Stimulated activated naive B cell treated with anti-CD40 and anti-IgM and Interleukin-4, amounts not matched to agents 10 μg/mL and 1 μg/mL and 100 μg/mL, for 72 hours (primary cell): ENCODE measurements at regions not wholly inside any gene's neighbourhood (a gene's known extent, or its start where the extent isn't known, plus 50 kb on each side); places are given as distances from the start of the nearest gene placed in this dataset.

Source experiments
- ATAC-seq, 2 donors: fragments of 150-1000 bp; cut with Tn5 transposase; replicated peaks; 2 replicates each; pipeline ENCODE4 v1.10.0; 2021; ENCODE audit warnings: moderate library complexity in 1 of 2
- DNase-seq: peaks from one replicate; pipeline ENCODE4 v3.0.0; 2021
- H3K27ac Mint-ChIP-seq: one replicate; pipeline ENCODE4 v1.8.0; 2022; ENCODE audit warnings: mild to moderate bottlenecking, mixed read lengths
- H3K27me3 Mint-ChIP-seq, 2 donors: one replicate each; pipeline ENCODE4 v1.8.0; 2022; ENCODE audit warnings: mixed read lengths in 2 of 2
- H3K36me3 Mint-ChIP-seq, 2 donors: one replicate each; pipeline ENCODE4 v1.8.0; 2022; ENCODE audit warnings: mixed read lengths in 2 of 2, mild to moderate bottlenecking in 1 of 2
- H3K4me1 Mint-ChIP-seq, 2 donors: one replicate each; pipeline ENCODE4 v1.8.0; 2022; ENCODE audit warnings: mixed read lengths in 2 of 2, mild to moderate bottlenecking in 1 of 2
- H3K4me3 Mint-ChIP-seq, 2 donors: one replicate each; pipeline ENCODE4 v1.8.0; 2022; ENCODE audit warnings: mild to moderate bottlenecking in 2 of 2, mixed read lengths in 2 of 2, moderate library complexity in 1 of 2
- H3K9me3 Mint-ChIP-seq, 2 donors: one replicate each; pipeline ENCODE4 v1.8.0; 2022; ENCODE audit warnings: mixed read lengths in 2 of 2, mild to moderate bottlenecking in 1 of 2

DNA sequence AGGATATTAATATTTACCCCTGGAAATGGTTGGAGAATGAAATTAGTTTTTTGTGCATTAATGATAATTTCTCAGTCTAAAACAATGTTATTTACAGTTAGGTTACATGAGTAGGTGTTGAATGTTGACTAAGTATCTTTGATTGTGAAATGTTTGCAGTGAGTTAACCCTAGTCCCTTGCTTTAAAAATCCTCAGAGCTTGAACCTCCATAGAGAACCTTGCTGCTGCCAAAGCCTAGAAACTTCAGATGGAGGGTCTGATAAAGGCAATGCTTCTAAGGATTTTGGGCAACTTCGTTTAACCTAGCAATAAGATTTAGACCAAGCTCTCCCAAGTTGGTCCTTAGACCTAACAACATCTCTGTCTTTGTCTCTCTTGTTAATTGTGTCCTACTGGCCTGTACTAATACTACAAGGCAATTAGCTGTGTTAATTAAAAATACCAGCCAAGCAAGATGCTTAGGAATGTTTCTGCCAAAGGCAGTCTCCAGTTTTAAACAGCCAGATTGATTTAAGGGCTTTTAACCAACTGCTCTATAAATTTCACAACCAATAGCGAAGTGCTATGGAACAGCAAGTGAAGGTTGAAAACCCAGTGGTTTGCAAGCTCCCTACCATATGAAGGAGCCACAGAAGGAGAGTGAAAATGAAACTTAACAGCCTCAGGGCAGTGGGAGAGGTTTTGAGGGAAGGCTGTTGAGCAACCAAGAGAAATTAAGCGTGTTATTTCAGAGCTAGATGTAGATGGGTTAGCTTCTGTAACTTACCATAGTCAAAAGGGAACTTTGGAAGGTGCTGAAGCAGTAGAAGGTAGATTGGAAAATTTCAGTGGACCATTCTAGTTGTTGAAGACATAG is 295.9 kb upstream of the ANO5 start:
- no peak overlapping the region for H3K27ac Mint-ChIP-seq
- no peak for ATAC-seq

DNA sequence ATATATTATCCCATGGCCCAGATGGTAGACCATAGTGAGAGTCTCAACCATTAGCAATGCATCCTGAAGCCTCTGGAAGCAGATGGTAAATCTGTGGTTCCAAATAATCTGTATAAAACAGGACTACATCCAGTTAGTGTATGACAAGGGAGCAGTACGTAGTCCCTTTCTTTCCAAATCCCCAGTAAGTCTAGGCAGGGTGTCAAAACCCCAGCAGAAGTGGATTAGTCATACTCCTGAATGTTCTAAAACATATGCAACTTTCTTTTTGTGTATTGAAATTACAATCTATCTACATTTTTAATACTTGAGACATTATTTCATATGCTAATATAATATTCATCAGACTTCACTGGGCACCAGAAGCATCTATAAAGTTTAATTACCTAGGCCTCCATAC is 295.1 kb upstream of the ANO5 start:
- no peak overlapping the region for H3K4me3 Mint-ChIP-seq
- ATAC-seq (no peak), DNase-seq (no peak)
- H3K9me3 Mint-ChIP-seq, result peaks cover 0 to 4% of the 10 kb centered on the region in 2 donors
- no peaks in the 10 kb centered on the region for H3K36me3 Mint-ChIP-seq
- H3K27ac Mint-ChIP-seq, result no peak overlapping the region
- no peaks in the 10 kb centered on the region for H3K4me1 Mint-ChIP-seq
- H3K27me3 Mint-ChIP-seq, result no peaks in the 10 kb centered on the region

More for the DNA sequence above, 295.9 kb upstream of the ANO5 start:
- no peaks in the 10 kb centered on the region for H3K36me3 Mint-ChIP-seq
- H3K4me1 Mint-ChIP-seq, result no peaks in the 10 kb centered on the region
- H3K9me3 Mint-ChIP-seq, result peaks cover 0 to 4% of the 10 kb centered on the region in 2 donors
- H3K4me3 Mint-ChIP-seq, result no peak overlapping the region
- H3K27me3 Mint-ChIP-seq, result no peaks in the 10 kb centered on the region
- DNase-seq, result no peak

DNA sequence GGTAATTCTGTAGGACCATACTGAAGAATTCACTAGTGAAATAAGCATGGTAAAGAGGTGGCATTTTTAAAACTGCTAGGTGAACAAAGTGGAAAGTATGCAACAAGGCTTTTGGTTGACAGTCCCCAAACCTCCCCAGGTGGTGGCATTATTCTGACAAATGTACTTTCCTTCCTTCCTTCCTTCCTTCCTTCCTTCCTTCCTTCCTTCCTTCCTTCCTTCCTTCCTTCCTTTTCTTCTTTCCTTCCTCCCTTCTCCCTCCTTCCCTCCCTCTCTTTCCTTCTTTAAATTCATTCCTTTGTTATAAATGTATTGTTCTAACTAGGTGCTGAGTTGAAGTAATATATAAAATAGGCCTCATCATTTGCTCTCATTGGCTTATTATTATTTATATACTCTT is 284.7 kb upstream of the ANO5 start:
- no peak for DNase-seq
- no peak for ATAC-seq
- H3K4me1 Mint-ChIP-seq, result no peaks in the 10 kb centered on the region
- peaks cover 6 to 11% of the 10 kb centered on the region in 2 donors for H3K9me3 Mint-ChIP-seq
- no peaks in the 10 kb centered on the region for H3K27me3 Mint-ChIP-seq
- H3K27ac Mint-ChIP-seq, result no peak overlapping the region
- H3K4me3 Mint-ChIP-seq, result no peak overlapping the region
- no peaks in the 10 kb centered on the region for H3K36me3 Mint-ChIP-seq

DNA sequence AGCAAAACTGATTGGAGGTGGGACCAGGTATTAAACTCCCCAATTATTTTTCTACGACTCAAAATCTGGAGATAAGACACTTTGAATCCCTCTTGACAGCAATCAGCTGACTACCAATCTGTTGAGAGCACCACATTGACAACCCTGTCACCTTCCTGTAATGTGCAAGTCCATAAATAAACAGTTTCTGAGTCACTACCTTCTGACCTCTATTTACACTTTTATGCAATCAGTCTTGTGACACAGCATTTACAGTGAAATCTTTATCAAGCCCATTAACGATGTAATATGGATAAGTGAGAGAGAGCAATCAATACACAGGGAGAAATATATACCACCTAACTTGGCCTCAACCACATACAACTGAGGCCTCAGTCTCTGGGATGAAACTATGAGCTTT is 283.7 kb upstream of the ANO5 start:
- H3K4me3 Mint-ChIP-seq, result no peak overlapping the region
- no peak for ATAC-seq
- H3K4me1 Mint-ChIP-seq, result no peaks in the 10 kb centered on the region
- no peaks in the 10 kb centered on the region for H3K36me3 Mint-ChIP-seq
- DNase-seq, result no peak
- no peaks in the 10 kb centered on the region for H3K27me3 Mint-ChIP-seq
- H3K9me3 Mint-ChIP-seq, result peaks cover 7 to 13% of the 10 kb centered on the region in 2 donors
- no peak overlapping the region for H3K27ac Mint-ChIP-seq

DNA sequence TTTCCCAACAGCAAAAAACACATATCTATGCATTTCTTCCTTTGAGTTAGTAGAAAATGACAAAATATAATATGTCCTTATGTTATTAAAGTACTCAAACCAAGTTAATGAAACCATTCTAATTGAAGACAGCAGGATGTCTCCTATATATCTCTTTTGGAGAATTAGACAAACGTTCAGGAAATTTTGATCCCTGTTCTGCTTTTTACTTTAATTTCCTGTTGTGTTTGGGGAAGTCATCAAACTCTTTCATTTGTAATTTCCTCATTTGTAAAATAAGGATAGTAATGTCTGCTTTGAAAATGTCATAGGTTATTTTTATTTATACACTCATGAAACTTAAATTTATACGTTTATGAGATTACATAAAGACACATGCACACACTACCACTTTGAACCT is 281.8 kb upstream of the ANO5 start:
- ATAC-seq (no peak), DNase-seq (no peak)
- Mint-ChIP-seq H3K27me3 (no peaks in the 10 kb centered on the region), H3K4me1 (no peaks in the 10 kb centered on the region), H3K9me3 (peaks cover 9 to 11% of the 10 kb centered on the region in 2 donors), H3K36me3 (no peaks in the 10 kb centered on the region), H3K27ac (no peak overlapping the region), H3K4me3 (no peak overlapping the region)

DNA sequence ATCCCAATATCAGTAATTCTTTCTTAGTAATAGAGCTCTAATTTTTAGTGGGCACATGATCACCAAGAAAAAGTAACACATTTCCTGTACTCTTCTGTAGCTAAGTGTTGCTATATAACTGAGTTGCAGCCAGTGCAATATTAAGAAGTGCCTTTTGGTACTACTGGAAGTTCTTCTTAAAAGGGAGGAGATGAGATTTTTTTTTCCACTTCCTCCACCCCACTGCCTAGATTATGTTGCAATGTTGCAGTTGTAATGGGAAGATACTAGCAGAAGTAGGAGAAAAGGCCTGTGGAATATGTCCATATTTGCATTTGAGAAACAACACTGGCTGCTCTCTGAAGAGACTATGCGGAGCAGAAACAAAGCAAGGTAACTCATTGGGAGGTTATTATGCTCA is 280.6 kb upstream of the ANO5 start:
- DNase-seq (no peak), ATAC-seq (no peak)
- Mint-ChIP-seq H3K27ac (no peak overlapping the region), H3K9me3 (peaks cover 11% of the 10 kb centered on the region in 2 donors), H3K4me3 (no peak overlapping the region), H3K4me1 (no peaks in the 10 kb centered on the region), H3K36me3 (no peaks in the 10 kb centered on the region), H3K27me3 (no peaks in the 10 kb centered on the region)

DNA sequence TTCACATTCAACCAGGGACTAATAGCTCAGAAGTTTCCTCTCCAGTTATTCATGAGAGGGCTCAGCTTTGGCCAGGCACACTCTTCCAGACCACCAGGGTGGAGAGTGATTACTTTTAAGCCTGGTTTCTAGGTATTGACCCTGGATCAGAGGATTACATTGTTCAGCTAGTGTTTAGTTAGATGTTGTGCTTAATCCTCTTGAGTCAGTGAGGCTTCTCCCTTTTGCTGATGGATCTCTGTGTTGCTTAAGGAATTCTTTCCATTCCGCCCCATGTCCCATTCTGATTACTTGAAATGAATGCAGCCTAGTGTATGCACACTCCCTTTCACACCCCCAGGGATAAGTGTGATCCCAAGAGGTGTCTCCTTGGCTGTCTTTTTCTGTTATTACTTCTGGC is 271.7 kb upstream of the ANO5 start:
- no peaks in the 10 kb centered on the region for H3K36me3 Mint-ChIP-seq
- no peak overlapping the region for H3K4me3 Mint-ChIP-seq
- no peak for ATAC-seq
- H3K27me3 Mint-ChIP-seq, result no peaks in the 10 kb centered on the region
- H3K9me3 Mint-ChIP-seq, result peaks cover under 1 to 2% of the 10 kb centered on the region in 2 donors
- no peak overlapping the region for H3K27ac Mint-ChIP-seq
- DNase-seq, result no peak
- H3K4me1 Mint-ChIP-seq, result no peaks in the 10 kb centered on the region

DNA sequence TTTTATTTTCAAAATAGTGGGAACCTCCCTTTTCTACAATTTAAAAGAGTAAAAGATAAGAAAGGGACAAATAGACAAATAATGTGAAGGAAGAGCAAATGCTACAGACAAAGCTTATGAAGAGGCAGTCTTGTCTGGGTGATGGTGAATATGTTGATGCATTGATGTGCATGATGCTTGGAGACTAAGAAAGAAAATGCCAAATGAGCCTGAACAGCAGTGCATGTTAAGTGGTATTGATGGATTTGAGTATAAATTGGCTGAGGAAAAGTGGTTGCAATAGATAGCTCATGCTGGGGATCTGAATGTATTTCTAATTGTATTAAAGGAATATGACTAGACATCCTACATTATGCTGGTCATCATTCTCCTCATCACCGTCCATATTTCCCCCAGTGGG is 268.6 kb upstream of the ANO5 start:
- Mint-ChIP-seq H3K27me3 (no peaks in the 10 kb centered on the region), H3K36me3 (no peaks in the 10 kb centered on the region), H3K4me3 (no peak overlapping the region), H3K27ac (no peak overlapping the region), H3K9me3 (peaks cover 0 to 2% of the 10 kb centered on the region in 2 donors), H3K4me1 (no peaks in the 10 kb centered on the region)
- DNase-seq (no peak), ATAC-seq (no peak)

DNA sequence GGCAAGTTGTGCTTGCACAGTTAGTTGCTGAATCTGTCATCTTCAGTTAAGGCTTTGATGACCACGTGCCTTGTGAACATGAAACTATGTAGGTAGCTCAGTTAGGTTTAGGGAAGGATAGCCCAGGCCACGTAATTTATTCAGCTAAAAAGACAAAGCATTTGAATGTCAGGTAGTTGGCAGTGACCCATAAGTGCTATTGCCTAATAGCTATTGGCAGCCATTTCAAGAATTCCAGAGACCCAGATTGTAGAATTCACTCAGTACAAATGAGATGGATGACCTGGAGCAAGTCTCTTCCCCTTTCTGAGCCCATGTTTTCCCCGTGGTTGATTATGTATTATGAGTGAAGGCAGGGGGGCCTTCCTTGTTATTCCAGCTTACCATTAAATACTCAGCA is 265.3 kb upstream of the ANO5 start:
- Mint-ChIP-seq H3K9me3 (peaks cover 0 to 2% of the 10 kb centered on the region in 2 donors), H3K36me3 (no peaks in the 10 kb centered on the region), H3K4me1 (no peaks in the 10 kb centered on the region), H3K4me3 (no peak overlapping the region), H3K27me3 (no peaks in the 10 kb centered on the region), H3K27ac (no peak overlapping the region)
- DNase-seq, result no peak
- no peak for ATAC-seq

DNA sequence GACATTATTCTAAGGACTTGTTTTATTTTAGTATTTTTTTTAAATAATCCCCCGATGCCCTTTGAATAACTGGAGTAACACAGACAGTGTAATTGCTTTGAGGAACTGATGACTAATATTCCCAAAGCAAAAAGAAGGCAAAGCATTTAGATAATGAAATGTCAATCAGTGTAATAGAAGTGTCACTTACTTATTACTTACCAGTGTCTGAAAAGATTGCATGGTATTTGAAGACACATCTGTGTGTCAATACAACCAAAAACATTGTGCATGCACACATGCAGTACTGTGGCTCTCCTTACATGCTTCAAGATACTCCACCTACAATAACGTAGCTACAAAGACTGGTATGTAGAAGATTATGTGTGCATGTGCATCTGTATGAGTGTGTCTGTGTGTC is 264.0 kb upstream of the ANO5 start:
- peaks cover 0 to 2% of the 10 kb centered on the region in 2 donors for H3K9me3 Mint-ChIP-seq
- no peaks in the 10 kb centered on the region for H3K4me1 Mint-ChIP-seq
- no peaks in the 10 kb centered on the region for H3K27me3 Mint-ChIP-seq
- no peak overlapping the region for H3K4me3 Mint-ChIP-seq
- H3K27ac Mint-ChIP-seq, result no peak overlapping the region
- ATAC-seq, result no peak
- no peaks in the 10 kb centered on the region for H3K36me3 Mint-ChIP-seq
- no peak for DNase-seq

DNA sequence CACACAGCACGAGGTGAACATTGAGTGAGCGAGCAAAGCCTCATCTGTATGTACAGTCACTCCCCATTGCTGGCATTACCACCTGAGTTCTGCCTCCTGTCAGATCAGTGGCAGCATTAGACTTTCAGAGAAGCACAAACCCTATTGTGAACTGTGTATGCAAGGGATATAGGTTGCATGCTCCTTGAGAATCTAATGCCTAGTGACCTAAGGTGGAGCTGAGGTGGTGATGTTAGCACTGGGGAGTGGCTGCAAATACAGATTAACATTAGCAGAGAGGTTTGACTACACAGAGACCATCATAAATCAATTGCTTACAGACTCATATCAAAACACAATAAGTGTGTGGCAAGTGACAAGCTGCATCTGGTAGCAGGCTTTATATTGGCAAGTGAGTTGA is 262.5 kb upstream of the ANO5 start:
- H3K4me1 Mint-ChIP-seq, result no peaks in the 10 kb centered on the region
- H3K27me3 Mint-ChIP-seq, result no peaks in the 10 kb centered on the region
- DNase-seq, result no peak
- H3K9me3 Mint-ChIP-seq, result peaks cover 0 to 2% of the 10 kb centered on the region in 2 donors
- no peak overlapping the region for H3K27ac Mint-ChIP-seq
- no peaks in the 10 kb centered on the region for H3K36me3 Mint-ChIP-seq
- ATAC-seq, result no peak
- H3K4me3 Mint-ChIP-seq, result no peak overlapping the region

DNA sequence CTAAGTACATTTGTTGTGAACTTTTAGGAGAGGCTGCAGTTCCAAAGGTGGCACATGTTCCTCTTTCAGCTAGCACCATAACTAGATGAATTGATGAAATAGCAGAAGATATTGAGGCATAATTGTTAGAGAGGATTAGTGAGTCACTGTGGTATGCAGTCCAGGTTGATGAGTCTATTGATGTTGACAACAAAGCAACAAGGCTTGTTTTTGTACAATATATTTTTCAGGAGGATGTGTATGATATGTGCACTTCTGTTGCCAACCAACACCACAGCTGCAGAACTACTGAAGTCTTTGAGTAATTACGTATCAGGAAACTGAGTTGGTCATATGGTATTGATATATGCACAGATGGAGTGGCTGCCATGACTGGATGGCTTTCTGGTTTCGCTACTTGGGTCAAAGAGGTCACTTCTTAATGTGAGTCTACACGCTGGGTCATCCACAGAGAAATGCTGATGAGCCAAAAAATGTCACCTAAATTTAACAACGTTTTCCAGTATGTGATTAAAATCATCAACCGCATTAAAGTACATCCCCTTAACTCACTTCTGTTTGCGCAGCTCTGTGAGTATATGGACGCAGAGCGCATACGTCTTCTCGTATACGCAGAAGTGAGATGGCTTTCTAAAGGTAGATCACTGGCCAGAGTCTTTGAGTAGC is 261.3 kb upstream of the ANO5 start:
- H3K27ac Mint-ChIP-seq, result no peak overlapping the region
- DNase-seq (no peak), ATAC-seq (no peak)
- H3K9me3 Mint-ChIP-seq, result peaks cover 0 to 2% of the 10 kb centered on the region in 2 donors
- no peak overlapping the region for H3K4me3 Mint-ChIP-seq
- no peaks in the 10 kb centered on the region for H3K4me1 Mint-ChIP-seq
- H3K36me3 Mint-ChIP-seq, result no peaks in the 10 kb centered on the region
- no peaks in the 10 kb centered on the region for H3K27me3 Mint-ChIP-seq

DNA sequence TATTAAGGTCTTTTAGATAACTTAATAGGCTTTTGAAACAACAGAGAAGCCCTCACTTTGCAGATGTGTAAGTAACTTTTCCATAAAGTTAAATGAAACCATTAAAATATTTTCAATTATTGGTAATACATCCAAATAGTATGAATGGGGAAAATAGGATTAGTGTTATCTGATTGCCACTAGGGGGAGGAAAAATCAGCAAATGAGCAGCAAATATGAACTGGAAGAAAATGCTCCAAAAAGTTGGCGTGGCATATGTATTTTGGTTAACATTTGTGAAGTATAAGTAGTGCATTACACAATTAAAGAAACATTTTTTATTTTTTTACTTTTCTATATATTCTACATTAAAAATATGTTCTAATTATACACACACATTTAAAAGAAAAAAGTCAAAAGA is 259.8 kb upstream of the ANO5 start:
- H3K9me3 Mint-ChIP-seq, result peaks cover 0 to 2% of the 10 kb centered on the region in 2 donors
- no peak for DNase-seq
- H3K36me3 Mint-ChIP-seq, result no peaks in the 10 kb centered on the region
- no peak overlapping the region for H3K27ac Mint-ChIP-seq
- H3K27me3 Mint-ChIP-seq, result no peaks in the 10 kb centered on the region
- no peak overlapping the region for H3K4me3 Mint-ChIP-seq
- H3K4me1 Mint-ChIP-seq, result no peaks in the 10 kb centered on the region
- no peak for ATAC-seq

DNA sequence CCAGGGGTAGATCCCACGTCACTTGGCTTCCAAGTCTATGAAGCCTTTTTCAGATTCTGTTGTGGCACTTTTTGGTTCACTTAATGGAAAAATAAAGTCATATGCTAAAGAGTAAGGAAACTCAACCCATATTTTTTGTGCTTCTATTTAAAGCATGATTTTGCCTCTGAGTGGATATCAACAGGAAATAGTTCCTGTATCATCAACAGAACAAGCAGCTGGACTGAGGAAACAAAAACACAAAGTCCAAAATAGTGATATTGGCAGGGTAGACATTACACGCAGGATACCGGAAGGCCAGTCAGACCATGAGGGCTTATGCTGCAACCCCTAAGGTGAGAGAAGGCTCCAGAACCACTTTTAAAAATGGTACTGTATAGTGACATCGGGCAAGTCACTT is 248.3 kb upstream of the ANO5 start:
- Mint-ChIP-seq H3K4me1 (no peaks in the 10 kb centered on the region), H3K36me3 (no peaks in the 10 kb centered on the region), H3K9me3 (peaks cover 0 to 2% of the 10 kb centered on the region in 2 donors), H3K4me3 (no peak overlapping the region), H3K27ac (no peak overlapping the region), H3K27me3 (no peaks in the 10 kb centered on the region)
- ATAC-seq (no peak), DNase-seq (no peak)

DNA sequence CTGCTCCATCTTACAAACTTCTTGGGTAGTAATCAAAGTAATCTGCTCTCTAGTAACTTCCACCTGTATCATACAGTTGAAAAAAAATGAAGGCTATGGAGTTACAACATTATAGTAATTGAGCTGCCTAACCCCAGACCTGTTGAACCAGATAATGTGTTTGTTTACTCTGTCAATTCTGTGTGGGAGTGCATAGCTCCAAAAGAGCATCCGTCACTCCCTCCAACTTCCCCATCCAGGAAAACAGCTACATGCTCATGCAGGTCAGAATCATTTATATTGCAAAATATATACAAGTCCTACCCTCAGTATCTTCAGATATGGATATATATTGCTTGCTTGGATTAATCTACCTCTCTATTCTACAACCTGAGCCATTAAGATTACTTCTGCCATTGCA is 244.0 kb upstream of the ANO5 start:
- Mint-ChIP-seq H3K4me1 (no peaks in the 10 kb centered on the region), H3K27me3 (no peaks in the 10 kb centered on the region), H3K27ac (no peak overlapping the region), H3K4me3 (no peak overlapping the region), H3K9me3 (peaks cover 0 to 2% of the 10 kb centered on the region in 2 donors), H3K36me3 (no peaks in the 10 kb centered on the region)
- ATAC-seq (no peak), DNase-seq (no peak)
